ENCODE measurements at regions not wholly inside any gene's neighbourhood (a gene's known extent, or its start where the extent isn't known, plus 50 kb on each side); places are given as distances from the start of the nearest gene placed in this dataset.

GRCh38 chr15:93985925-93986324 lies 245.4 kb upstream of the MCTP2 start:
- RAD21 ChIA-PET (ENCODE audit: low non-redundant PET in 1 of 2, low total read pairs in 2 of 2, uncharacterized antibody in 2 of 2, unreplicated experiment in 2 of 2), result no interaction called here
- Histone ChIP-seq H3K4me1 (ENCODE audit: control insufficient read depth in 1 of 2, insufficient read depth in 2 of 2, low read length in 2 of 2) (no peaks in the 10 kb centered on the region), H3K27ac (ENCODE audit: low read depth, low read length) (no peak overlapping the region), H3K9me3 (ENCODE audit: control insufficient read depth in 1 of 2, insufficient read depth in 1 of 2, low read depth in 1 of 2, low read length in 2 of 2) (no peaks in the 10 kb centered on the region), H3K4me3 (replicated peaks in 1 of 2; ENCODE audit: low read depth in 1 of 2, low read length in 2 of 2) (no peak overlapping the region), H3K9ac (ENCODE audit: low read length) (no peak overlapping the region), H4K20me1 (ENCODE audit: insufficient read depth) (no peaks in the 10 kb centered on the region), H2AFZ (ENCODE audit: low read depth, low read length, poor library complexity, severe bottlenecking) (no peak overlapping the region), H3K27me3 (ENCODE audit: insufficient read depth, low read length) (no peaks in the 10 kb centered on the region; the same call in 1 of the 2 replicates), H3K9me2 (ENCODE audit: insufficient read depth) (no peaks in the 10 kb centered on the region), H3K36me3 (ENCODE audit: control insufficient read depth in 1 of 2, insufficient read depth in 2 of 2, low read length in 2 of 2) (no peaks in the 10 kb centered on the region), H3K79me2 (ENCODE audit: insufficient read depth, low read length) (no peaks in the 10 kb centered on the region), H3K4me2 (ENCODE audit: low read length) (no peak overlapping the region)
- POLR2A ChIA-PET, result no interaction called here
- ATAC-seq (no peak), DNase-seq (ENCODE audit: low read depth, low spot score) (no peak)
- intact Hi-C loops (cut with micrococcal nuclease), result no loop called here
- TF ChIP-seq ZNF274 (IDR thresholded peaks at IDR 0.05; ENCODE audit: low read depth, low read length) (no peak), ELF1 (IDR thresholded peaks at IDR 0.05; ENCODE audit: borderline replicate concordance, low read depth) (no peak), YY1 (IDR thresholded peaks at IDR 0.05; ENCODE audit: extremely low read depth, insufficient replicate concordance, low read depth, low read length) (no peak), MAX (IDR thresholded peaks at IDR 0.05) (no peak), CBX3 (IDR thresholded peaks at IDR 0.05; ENCODE audit: low read depth) (no peak), REST (IDR thresholded peaks at IDR 0.05; ENCODE audit: low read depth) (no peak), ZBTB33 (IDR thresholded peaks at IDR 0.05; ENCODE audit: extremely low read depth, insufficient replicate concordance, low read length) (no peak), RAD21 (IDR thresholded peaks at IDR 0.05; ENCODE audit: low read depth) (no peak), SRF (IDR thresholded peaks at IDR 0.05; ENCODE audit: low read depth) (no peak), TCF7L2 (IDR thresholded peaks at IDR 0.05; ENCODE audit: borderline replicate concordance, extremely low read depth, insufficient read depth, insufficient read length) (no peak), JUND (IDR thresholded peaks at IDR 0.05) (no peak), ZFX (IDR thresholded peaks at IDR 0.05) (no peak), EZH2phosphoT487 (IDR thresholded peaks at IDR 0.05; ENCODE audit: borderline replicate concordance) (no peak), SP1 (IDR thresholded peaks at IDR 0.05; ENCODE audit: low read depth) (no peak), CEBPB (IDR thresholded peaks at IDR 0.05; ENCODE audit: low read depth) (no peak), POLR2A (IDR thresholded peaks at IDR 0.05; ENCODE audit: borderline replicate concordance, extremely low read depth, insufficient read depth, insufficient read length) (no peak)
- TF ChIP-seq, protein P1, sequence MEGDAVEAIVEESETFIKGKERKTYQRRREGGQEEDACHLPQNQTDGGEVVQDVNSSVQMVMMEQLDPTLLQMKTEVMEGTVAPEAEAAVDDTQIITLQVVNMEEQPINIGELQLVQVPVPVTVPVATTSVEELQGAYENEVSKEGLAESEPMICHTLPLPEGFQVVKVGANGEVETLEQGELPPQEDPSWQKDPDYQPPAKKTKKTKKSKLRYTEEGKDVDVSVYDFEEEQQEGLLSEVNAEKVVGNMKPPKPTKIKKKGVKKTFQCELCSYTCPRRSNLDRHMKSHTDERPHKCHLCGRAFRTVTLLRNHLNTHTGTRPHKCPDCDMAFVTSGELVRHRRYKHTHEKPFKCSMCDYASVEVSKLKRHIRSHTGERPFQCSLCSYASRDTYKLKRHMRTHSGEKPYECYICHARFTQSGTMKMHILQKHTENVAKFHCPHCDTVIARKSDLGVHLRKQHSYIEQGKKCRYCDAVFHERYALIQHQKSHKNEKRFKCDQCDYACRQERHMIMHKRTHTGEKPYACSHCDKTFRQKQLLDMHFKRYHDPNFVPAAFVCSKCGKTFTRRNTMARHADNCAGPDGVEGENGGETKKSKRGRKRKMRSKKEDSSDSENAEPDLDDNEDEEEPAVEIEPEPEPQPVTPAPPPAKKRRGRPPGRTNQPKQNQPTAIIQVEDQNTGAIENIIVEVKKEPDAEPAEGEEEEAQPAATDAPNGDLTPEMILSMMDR (IDR thresholded peaks at IDR 0.05 in 2 of 3, conservative IDR thresholded peaks at IDR 0.05 in 1 of 3; ENCODE audit: borderline replicate concordance in 1 of 3, insufficient read depth in 1 of 3, low read depth in 2 of 3, low read length in 2 of 3), result no peak
- BruUV-seq (replicated peaks), result no TSS peak
- CTCF ChIA-PET, result no interaction called here
